ENCODE measurements at regions not wholly inside any gene's neighbourhood (a gene's known extent, or its start where the extent isn't known, plus 50 kb on each side); places are given as distances from the start of the nearest gene placed in this dataset.
A peak's percentile ranks its signal among the peaks of the same experiment; 100 is the strongest.

DNA sequence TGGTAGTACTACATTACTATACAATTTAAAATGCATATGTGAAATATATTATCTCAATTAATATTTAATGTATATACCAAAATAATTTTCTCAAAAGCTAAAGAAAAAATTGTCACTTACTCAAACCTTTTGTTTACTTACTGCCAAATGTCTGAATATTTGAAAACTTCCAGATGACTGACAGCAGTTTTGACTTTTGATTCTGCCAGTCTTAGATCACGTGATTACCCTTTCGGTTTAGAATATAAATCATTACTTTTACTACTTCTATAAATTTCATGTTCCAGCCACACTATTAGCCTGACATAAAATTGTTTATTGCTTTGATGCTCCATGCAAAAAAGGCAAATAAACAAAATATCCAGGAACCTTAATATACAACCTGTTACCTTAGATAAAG, 680.7 kb upstream of the ID4 start:
- in situ Hi-C loops (cut with HindIII; ENCODE audit: low pct_ligation_motif_present, low pct_unique_long_range_greater_than_20kb, low sequenced_read_pairs) = no loop called here
- DNase-seq = no peak

GRCh38 chr6:19157486-19157885, 679.7 kb upstream of the ID4 start:
- in situ Hi-C loops (cut with HindIII; ENCODE audit: low pct_ligation_motif_present, low pct_unique_long_range_greater_than_20kb, low sequenced_read_pairs) = no loop called here
- no peak for DNase-seq

- in situ Hi-C loops (cut with HindIII; ENCODE audit: low pct_ligation_motif_present, low pct_unique_long_range_greater_than_20kb, low sequenced_read_pairs) = no loop called here
- DNase-seq = no peak
Measured at GRCh38 chr6:19158586-19158985, 678.6 kb upstream of the ID4 start.

DNA sequence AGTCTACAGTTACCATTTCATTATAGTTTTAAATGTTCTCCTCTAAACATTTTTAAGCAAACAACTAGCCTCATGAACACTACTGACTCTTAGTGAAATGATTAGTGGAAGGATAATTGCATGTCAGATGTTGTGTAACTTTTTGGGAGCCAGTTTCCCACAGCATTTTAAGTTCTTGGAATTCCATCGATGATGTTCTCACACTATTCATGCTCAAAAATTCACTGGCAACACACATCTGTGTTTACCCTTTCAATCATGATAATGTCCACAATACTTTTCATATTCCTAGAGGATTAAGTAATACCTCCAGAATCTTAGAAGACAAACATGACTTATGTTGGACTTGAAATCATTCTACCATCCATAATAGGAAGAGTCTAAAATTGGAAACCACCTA, 678.1 kb upstream of the ID4 start:
- in situ Hi-C loops (cut with HindIII; ENCODE audit: low pct_ligation_motif_present, low pct_unique_long_range_greater_than_20kb, low sequenced_read_pairs) = no loop called here
- no peak for DNase-seq

GRCh38 chr6:19159561-19159960, 677.6 kb upstream of the ID4 start:
- DNase-seq = no peak
- in situ Hi-C loops (cut with HindIII; ENCODE audit: low pct_ligation_motif_present, low pct_unique_long_range_greater_than_20kb, low sequenced_read_pairs) = no loop called here

- in situ Hi-C loops (cut with HindIII; ENCODE audit: low pct_ligation_motif_present, low pct_unique_long_range_greater_than_20kb, low sequenced_read_pairs) = no loop called here
Measured at GRCh38 chr6:19160081-19160730, 677.0 kb upstream of the ID4 start.

GRCh38 chr6:19167251-19167650, 669.9 kb upstream of the ID4 start:
- in situ Hi-C loops (cut with HindIII; ENCODE audit: low pct_ligation_motif_present, low pct_unique_long_range_greater_than_20kb, low sequenced_read_pairs) = no loop called here

More at GRCh38 chr6:19160081-19160730, 677.0 kb upstream of the ID4 start:
- DNase-seq = no peak

GRCh38 chr6:19169366-19169765, 667.8 kb upstream of the ID4 start:
- no peak for DNase-seq

More at GRCh38 chr6:19167251-19167650, 669.9 kb upstream of the ID4 start:
- no peak for DNase-seq

DNA sequence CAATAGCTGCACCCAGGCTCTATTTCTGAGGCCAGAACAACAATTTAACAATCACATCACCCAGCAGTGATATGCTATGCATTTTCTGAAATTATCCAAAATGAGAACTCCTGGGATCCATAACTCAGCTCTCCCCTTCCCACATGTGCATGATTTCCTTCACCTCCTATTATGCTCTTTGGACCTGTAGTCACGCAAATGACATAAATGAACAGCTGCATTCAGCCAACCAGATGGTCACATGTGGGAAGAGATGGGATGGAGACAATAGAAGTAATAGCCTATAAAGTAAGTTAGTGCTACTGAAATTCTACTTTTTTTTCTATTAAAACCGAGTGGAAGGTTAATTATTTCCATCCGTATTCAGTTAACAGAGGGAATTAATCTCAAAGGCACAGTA, 662.1 kb upstream of the ID4 start:
- no peak for DNase-seq
- in situ Hi-C loops (cut with HindIII; ENCODE audit: low pct_ligation_motif_present, low pct_unique_long_range_greater_than_20kb, low sequenced_read_pairs) = no loop called here

More at GRCh38 chr6:19169366-19169765, 667.8 kb upstream of the ID4 start:
- in situ Hi-C loops (cut with HindIII; ENCODE audit: low pct_ligation_motif_present, low pct_unique_long_range_greater_than_20kb, low sequenced_read_pairs) = no loop called here

DNA sequence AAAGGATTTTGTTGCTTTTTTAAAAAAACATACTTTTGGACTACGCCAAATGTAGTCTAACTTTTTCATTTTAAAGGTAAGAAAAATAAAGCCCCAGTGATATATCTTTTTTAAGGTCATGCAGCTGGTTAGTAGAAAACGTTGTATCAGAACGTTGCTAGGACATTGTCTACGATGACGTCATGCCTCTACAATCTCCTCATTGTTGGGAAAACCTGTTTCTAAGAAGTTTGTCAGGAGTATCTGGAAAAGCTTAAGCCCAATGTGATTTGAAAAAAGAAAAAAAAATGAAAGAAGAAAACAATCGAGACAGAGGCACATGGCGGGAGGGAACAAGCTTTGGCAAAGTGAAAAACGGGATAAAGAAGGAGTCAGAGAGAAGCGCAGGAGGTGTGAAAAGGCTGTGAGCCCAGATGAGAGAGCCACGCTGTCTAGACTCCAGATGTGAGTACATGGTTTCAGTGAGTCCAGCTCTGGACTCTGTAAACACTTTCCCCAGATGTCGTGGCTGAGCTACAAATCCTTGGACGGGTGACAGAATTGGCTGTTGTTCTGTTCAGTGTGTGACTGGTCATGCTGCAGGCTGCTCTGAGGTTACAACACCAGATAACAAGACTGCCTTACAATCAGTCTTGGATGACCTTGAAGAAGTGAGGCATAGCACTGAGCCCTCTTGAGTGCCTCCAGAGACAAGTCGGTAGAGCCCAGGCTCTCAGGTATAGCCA, 656.7 kb upstream of the ID4 start:
- DNase-seq = no peak
- in situ Hi-C loops (cut with HindIII; ENCODE audit: low pct_ligation_motif_present, low pct_unique_long_range_greater_than_20kb, low sequenced_read_pairs) = no loop called here

- DNase-seq = no peak
- in situ Hi-C loops (cut with HindIII; ENCODE audit: low pct_ligation_motif_present, low pct_unique_long_range_greater_than_20kb, low sequenced_read_pairs) = no loop called here
Measured at GRCh38 chr6:19181211-19181610, 656.0 kb upstream of the ID4 start.

DNA sequence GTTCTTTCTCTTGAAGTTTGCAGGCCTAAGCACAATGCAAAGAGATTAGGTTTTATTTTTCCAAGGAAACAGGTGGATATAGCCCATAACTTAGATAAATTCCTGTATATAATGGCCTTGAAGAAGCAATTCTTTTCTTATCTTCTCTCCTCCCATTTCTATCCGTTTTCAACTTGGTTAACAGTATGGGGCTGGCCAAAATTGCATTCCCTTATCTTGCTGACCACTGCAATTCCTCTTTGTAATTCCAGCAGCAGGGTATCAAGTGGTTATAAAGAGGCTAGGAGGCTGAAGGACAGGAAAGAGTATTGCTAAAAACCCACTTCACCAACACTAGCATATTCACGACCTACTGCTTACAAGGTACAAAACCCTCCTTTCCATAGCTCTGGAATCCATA, 643.5 kb upstream of the ID4 start:
- no peak for DNase-seq
- in situ Hi-C loops (cut with HindIII; ENCODE audit: low pct_ligation_motif_present, low pct_unique_long_range_greater_than_20kb, low sequenced_read_pairs) = no loop called here

DNA sequence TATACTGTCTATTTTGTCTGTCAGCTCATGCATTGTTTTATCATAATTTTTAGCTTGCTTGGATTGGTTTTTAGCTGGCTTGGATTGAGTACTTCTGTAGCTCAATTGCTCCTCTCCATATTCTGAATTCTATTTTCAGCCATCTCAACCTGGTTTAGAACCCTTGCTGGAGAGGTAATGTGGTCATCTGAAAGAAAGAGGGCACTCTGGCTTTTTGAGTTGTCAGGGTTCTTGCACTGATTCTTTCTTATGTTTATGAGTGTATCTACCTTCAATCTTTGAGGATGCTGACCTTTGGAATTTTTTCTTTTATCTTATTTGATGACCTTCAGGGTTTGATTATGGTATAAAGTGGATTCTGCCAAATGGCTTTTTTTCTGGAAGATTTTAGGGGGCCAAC, 632.7 kb upstream of the ID4 start:
- DNase-seq = no peak
- in situ Hi-C loops (cut with HindIII; ENCODE audit: low pct_ligation_motif_present, low pct_unique_long_range_greater_than_20kb, low sequenced_read_pairs) = no loop called here

DNA sequence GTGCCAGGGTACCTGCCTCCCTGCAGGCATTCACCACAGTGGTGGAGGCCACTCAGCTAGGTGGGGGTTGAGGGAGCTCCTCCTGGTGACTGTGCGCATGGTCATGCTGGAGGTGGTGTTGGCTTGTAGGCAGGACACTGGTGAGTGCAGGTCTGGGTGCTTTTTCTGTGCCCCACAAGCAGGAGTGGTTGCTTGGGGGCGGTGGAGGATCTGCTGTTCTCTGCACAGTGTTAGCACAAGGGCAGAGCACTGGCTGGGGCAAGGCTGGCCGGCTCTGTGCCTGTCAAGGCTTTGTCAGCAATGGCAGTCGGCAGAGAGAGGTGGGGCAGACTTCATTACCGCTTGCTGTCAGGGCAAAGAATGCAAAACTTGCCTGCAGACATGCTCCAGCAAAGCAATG, 632.1 kb upstream of the ID4 start:
- no peak for DNase-seq
- in situ Hi-C loops (cut with HindIII; ENCODE audit: low pct_ligation_motif_present, low pct_unique_long_range_greater_than_20kb, low sequenced_read_pairs) = no loop called here

- in situ Hi-C loops (cut with HindIII; ENCODE audit: low pct_ligation_motif_present, low pct_unique_long_range_greater_than_20kb, low sequenced_read_pairs) = no loop called here
- no peak for DNase-seq
Measured at GRCh38 chr6:19209202-19209601, 628.0 kb upstream of the ID4 start.

GRCh38 chr6:19210849-19211590, 626.1 kb upstream of the ID4 start:
- in situ Hi-C loops (cut with HindIII; ENCODE audit: low pct_ligation_motif_present, low pct_unique_long_range_greater_than_20kb, low sequenced_read_pairs) = no loop called here

DNA sequence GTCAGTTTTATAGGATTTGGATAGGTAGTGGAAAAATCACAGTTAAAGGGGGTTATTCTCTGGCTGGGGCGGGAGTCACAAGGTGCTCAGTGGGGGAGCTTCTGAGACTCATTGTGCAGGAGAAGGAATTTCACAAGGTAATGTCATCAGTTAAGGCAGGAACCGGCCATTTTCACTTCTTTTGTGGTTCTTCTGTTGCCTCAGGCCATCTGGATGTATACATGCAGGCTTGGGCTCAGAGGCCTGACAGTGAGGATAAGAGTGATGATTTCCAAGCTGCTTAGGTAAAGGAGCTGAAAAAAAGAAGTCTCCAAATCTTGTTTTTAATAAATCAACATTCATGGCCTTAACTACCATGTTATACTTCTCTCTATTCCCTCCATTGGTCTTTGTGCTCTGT, 622.9 kb upstream of the ID4 start:
- DNase-seq = no peak
- in situ Hi-C loops (cut with HindIII; ENCODE audit: low pct_ligation_motif_present, low pct_unique_long_range_greater_than_20kb, low sequenced_read_pairs) = no loop called here

More at GRCh38 chr6:19210849-19211590, 626.1 kb upstream of the ID4 start:
- DNase-seq = peak; percentile 18

- DNase-seq = no peak
- in situ Hi-C loops (cut with HindIII; ENCODE audit: low pct_ligation_motif_present, low pct_unique_long_range_greater_than_20kb, low sequenced_read_pairs) = no loop called here
Measured at GRCh38 chr6:19219931-19220330, 617.2 kb upstream of the ID4 start.

DNA sequence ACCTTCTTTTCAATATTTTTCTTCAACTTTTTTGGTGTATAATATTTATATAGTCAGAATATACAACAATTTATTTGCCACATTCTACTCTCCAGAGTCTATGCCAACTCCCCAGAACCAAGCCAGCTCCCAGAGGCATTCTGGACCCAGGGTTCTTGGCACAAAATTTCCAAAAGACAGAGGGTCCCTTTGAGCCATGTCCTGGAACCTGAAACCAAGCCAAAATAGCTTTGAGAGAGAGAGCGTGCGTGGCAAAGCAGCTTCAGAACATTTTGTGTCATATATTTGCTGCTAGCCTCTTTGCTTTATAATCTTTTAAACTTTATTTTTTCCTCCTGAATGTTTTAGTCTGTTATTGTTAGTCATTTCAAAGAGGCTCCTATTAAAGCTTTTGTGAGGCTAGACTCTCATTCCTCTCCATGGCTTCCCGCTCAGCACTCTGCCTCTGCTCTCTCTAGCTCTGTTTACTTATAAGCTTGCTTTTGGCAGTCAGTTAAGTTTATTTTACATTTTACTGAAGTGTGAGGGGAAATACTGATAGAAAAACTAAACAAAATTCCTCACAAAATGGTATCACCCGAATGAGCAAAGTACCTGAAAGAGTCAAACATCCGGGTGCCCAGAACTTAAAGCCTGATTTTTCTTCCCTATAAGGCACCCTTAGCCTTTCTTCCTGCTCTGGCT, 605.1 kb upstream of the ID4 start:
- in situ Hi-C loops (cut with HindIII; ENCODE audit: low pct_ligation_motif_present, low pct_unique_long_range_greater_than_20kb, low sequenced_read_pairs) = no loop called here
- no peak for DNase-seq
